Suprapubic skin (tissue), 4 donors: ENCODE measurements at regions not wholly inside any gene's neighbourhood (a gene's known extent, or its start where the extent isn't known, plus 50 kb on each side); places are given as distances from the start of the nearest gene placed in this dataset.

ENCODE experiments used
- DNase-seq, 2 donors: peaks; one replicate each; pipeline ENCODE4 v3.0.0-alpha.2; 2019; ENCODE audit warnings: low spot score in 2 of 2
- H3K27ac ChIP-seq: fragments of 200-600 bp; sonication (generic); one replicate; pipeline ENCODE4 v1.5.1; 2019
- H3K27me3 ChIP-seq: fragments of 200-600 bp; sonication (generic); one replicate; pipeline ENCODE4 v1.5.1; 2019
- H3K36me3 ChIP-seq: fragments of 200-600 bp; sonication (generic); one replicate; pipeline ENCODE4 v1.5.1; 2019
- H3K4me1 ChIP-seq: fragments of 200-600 bp; sonication (generic); one replicate; pipeline ENCODE4 v1.5.1; 2019
- H3K4me3 ChIP-seq: fragments of 200-600 bp; sonication (generic); one replicate; pipeline ENCODE4 v1.5.1; 2019; ENCODE audit warnings: mild to moderate bottlenecking
- H3K9me3 ChIP-seq: fragments of 200-600 bp; sonication (generic); one replicate; pipeline ENCODE4 v1.5.1; 2019
- CTCF ChIP-seq, 2 donors: fragments of 200-600 bp in 1 of 2; fragments of 450-650 bp in 1 of 2; sonication (generic) in 1 of 2; IDR thresholded peaks; one replicate each; pipeline ENCODE4 v1.5.1; 2016 to 2019; ENCODE audit warnings: antibody characterized with exemption in 2 of 2, mild to moderate bottlenecking in 1 of 2, moderate library complexity in 1 of 2
- EP300 ChIP-seq: sonication (generic); formaldehyde crosslinking; IDR thresholded peaks from one replicate; pipeline ENCODE4 v1.6.1; 2017; ENCODE audit warnings: antibody characterized with exemption
- POLR2A ChIP-seq, 2 donors: fragments of 450-650 bp; IDR thresholded peaks; one replicate each; pipeline ENCODE4 v1.6.1; 2017; ENCODE audit warnings: antibody characterized with exemption in 2 of 2, mild to moderate bottlenecking in 2 of 2, moderate library complexity in 2 of 2
- POLR2AphosphoS5 ChIP-seq, 3 donors: sonication (generic); formaldehyde crosslinking; IDR thresholded peaks; one replicate each; pipeline ENCODE4 v1.6.1; 2017; ENCODE audit warnings: antibody characterized with exemption in 3 of 3
- WGBS: methylation state at CpG from one replicate; pipeline ENCODE4 v1.1.5; 2018; 5-methylcytosine and 5-hydroxymethylcytosine counted together

DNA sequence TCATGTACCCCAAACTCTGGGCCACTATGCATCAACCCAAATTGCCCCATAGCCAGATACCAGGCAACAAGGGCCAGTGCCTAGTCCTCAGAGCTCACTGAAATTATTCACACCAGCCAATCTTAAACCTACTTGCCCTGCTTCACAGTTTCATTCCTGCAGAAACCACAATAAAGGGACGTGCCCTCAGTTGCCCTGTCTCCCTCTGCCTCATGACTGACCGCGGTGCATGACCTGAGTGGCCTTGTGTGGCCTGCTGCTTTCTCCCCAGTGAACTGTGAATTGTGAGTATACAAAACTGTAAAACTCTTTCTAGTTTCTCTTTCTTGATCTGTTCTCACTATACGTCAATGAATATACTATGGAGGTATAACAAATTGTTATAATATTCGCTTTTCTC, 490.9 kb upstream of the MIS18BP1 start:
- no peaks in the 10 kb centered on the region for H3K9me3 ChIP-seq
- DNase-seq: no peak
- no peak overlapping the region for H3K27ac ChIP-seq
- 91% methylated on average over 5 of the region's 5 CpGs for WGBS
- no peaks in the 10 kb centered on the region for H3K27me3 ChIP-seq
- H3K36me3 ChIP-seq: no peaks in the 10 kb centered on the region
- TF ChIP-seq CTCF (IDR thresholded peaks at IDR 0.05) (no peak), POLR2A (IDR thresholded peaks at IDR 0.05) (no peak)
- H3K4me1 ChIP-seq: peaks cover 4% of the 10 kb centered on the region
- H3K4me3 ChIP-seq: no peak overlapping the region

DNA sequence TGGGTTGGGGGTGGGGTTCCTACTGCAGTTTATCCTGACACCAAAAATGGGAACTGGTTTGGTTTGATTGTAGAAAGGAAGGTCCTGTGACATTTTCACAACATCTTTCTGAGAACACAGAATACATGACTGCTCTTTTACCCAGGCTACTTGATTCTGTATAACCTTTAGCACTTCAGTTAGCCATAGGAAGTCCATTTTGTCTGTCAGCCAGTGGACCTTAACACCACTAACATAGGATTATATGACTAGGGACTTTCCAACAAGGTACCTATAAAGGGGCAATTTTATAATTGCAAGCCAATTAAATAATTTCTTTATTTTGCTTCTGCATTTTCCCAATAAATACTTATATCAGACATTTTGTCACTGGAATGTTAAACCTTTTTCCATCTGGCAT, 489.2 kb upstream of the MIS18BP1 start:
- no peak for DNase-seq
- H3K4me1 ChIP-seq: peaks cover 4% of the 10 kb centered on the region
- H3K9me3 ChIP-seq: no peaks in the 10 kb centered on the region
- H3K27me3 ChIP-seq: no peaks in the 10 kb centered on the region
- H3K4me3 ChIP-seq: no peak overlapping the region
- H3K27ac ChIP-seq: no peak overlapping the region
- H3K36me3 ChIP-seq: no peaks in the 10 kb centered on the region
- no peak for TF ChIP-seq POLR2AphosphoS5 (IDR thresholded peaks at IDR 0.05)
- no peak for TF ChIP-seq EP300
- TF ChIP-seq POLR2A (IDR thresholded peaks at IDR 0.05): no peak
- no peak for TF ChIP-seq CTCF (IDR thresholded peaks at IDR 0.05)

- no peaks in the 10 kb centered on the region for H3K9me3 ChIP-seq
- no peak for TF ChIP-seq POLR2A (IDR thresholded peaks at IDR 0.05)
- no peak for TF ChIP-seq EP300
- no peak for TF ChIP-seq CTCF (IDR thresholded peaks at IDR 0.05)
- no peak for TF ChIP-seq POLR2AphosphoS5 (IDR thresholded peaks at IDR 0.05)
- WGBS: 52% methylated on average over 3 of the region's 3 CpGs
These were observed 475.6 kb upstream of the MIS18BP1 start for GRCh38 chr14:45728434-45729225.

DNA sequence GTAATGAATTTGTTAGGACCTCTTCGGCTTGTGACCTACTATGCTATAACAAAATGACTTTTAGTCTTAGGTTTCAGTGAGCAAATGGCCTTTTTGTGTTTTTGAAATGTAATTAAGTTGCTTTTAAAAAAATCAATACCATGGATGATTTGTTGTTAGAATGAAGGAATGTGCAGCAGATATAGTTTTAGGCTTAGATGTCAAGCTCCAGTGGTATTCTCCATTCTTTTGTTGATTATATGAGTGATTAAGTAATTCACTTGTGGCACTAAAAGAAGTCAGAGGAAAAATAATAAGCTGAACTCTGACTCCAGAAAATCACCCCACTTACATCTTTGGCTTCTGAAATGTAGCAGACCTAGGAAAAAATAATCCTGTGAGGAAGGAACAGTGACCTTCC, 474.1 kb upstream of the MIS18BP1 start:
- Histone ChIP-seq H3K4me1 (no peaks in the 10 kb centered on the region), H3K4me3 (no peak overlapping the region), H3K9me3 (no peaks in the 10 kb centered on the region), H3K36me3 (no peaks in the 10 kb centered on the region), H3K27ac (no peak overlapping the region), H3K27me3 (no peaks in the 10 kb centered on the region)
- 97% methylated on average over 1 of the region's 1 CpG for WGBS
- DNase-seq: no peak
- no peak for TF ChIP-seq EP300
- TF ChIP-seq POLR2A (IDR thresholded peaks at IDR 0.05): no peak
- TF ChIP-seq POLR2AphosphoS5 (IDR thresholded peaks at IDR 0.05): no peak
- TF ChIP-seq CTCF (IDR thresholded peaks at IDR 0.05): no peak

More at GRCh38 chr14:45728434-45729225, 475.6 kb upstream of the MIS18BP1 start:
- Histone ChIP-seq H3K4me1 (no peaks in the 10 kb centered on the region), H3K36me3 (no peaks in the 10 kb centered on the region), H3K4me3 (no peak overlapping the region), H3K27ac (no peak overlapping the region), H3K27me3 (no peaks in the 10 kb centered on the region)
- no peak for DNase-seq

GRCh38 chr14:45721472-45721871, 468.5 kb upstream of the MIS18BP1 start:
- H3K4me3 ChIP-seq: no peak overlapping the region
- no peaks in the 10 kb centered on the region for H3K36me3 ChIP-seq
- TF ChIP-seq CTCF (IDR thresholded peaks at IDR 0.05): no peak
- no peak for TF ChIP-seq POLR2A (IDR thresholded peaks at IDR 0.05)
- no peak for TF ChIP-seq EP300
- TF ChIP-seq POLR2AphosphoS5 (IDR thresholded peaks at IDR 0.05): no peak
- no peak overlapping the region for H3K27ac ChIP-seq
- no peaks in the 10 kb centered on the region for H3K9me3 ChIP-seq
- no peaks in the 10 kb centered on the region for H3K4me1 ChIP-seq
- no peaks in the 10 kb centered on the region for H3K27me3 ChIP-seq
- DNase-seq: no peak
